IMR-90 (cell line): ENCODE measurements at regions not wholly inside any gene's neighbourhood (a gene's known extent, or its start where the extent isn't known, plus 50 kb on each side); places are given as distances from the start of the nearest gene placed in this dataset.

Experiments used
- ATAC-seq: fragments of 200-7000 bp; cut with Tn5 transposase; 2 replicates; pipeline ENCODE4 v1.9.1; 2020; ENCODE audit warnings: low read depth, mild to moderate bottlenecking, moderate library complexity
- BruUV-seq: library from RNA; stranded (reverse); fragments of 400-500 nt; replicated peaks from 2 replicates; lab custom pipeline; 2021; lab: Mats Ljungman, UMichigan
- CTCF ChIA-PET: fragments of 300-600 bp; formaldehyde crosslinking; extraction: SDS; loops from one replicate; lab custom pipeline; 2021; ENCODE audit warnings: antibody characterized with exemption; lab: Yijun Ruan, JAX
- POLR2A ChIA-PET: fragments of 300-600 bp; sonication (Branson Sonifier 250); formaldehyde crosslinking; loops from one replicate; lab custom pipeline; 2022; ENCODE audit warnings: antibody characterized with exemption; ENCODE audit not compliant: unreplicated experiment; lab: Charles Lee
- DNase-seq: peaks from one replicate; pipeline ENCODE4 v3.0.0; 2013
- H2AFZ ChIP-seq: replicated peaks from 2 replicates; pipeline ENCODE3; 2013; ENCODE audit warnings: low read length, mild to moderate bottlenecking; ENCODE audit not compliant: poor library complexity
- H2AK5ac ChIP-seq: 2 replicates; pipeline ENCODE4 v1.6.1; 2013; ENCODE audit warnings: low read depth, low read length, inconsistent platforms
- H2AK9ac ChIP-seq: replicated peaks from 2 replicates; pipeline ENCODE3; 2013; ENCODE audit warnings: mild to moderate bottlenecking, low read depth, low read length, moderate library complexity; ENCODE audit not compliant: poor library complexity
- H2BK120ac ChIP-seq: 2 replicates; pipeline ENCODE4 v1.6.1; 2013; ENCODE audit warnings: low read depth, low read length, inconsistent platforms
- H2BK15ac ChIP-seq: 3 replicates; pipeline ENCODE4 v1.6.1; 2013; ENCODE audit warnings: low read depth, low read length, inconsistent platforms
- H2BK20ac ChIP-seq: 2 replicates; pipeline ENCODE4 v1.6.1; 2013; ENCODE audit warnings: low read depth, mild to moderate bottlenecking, inconsistent platforms, low read length, moderate library complexity
- H2BK5ac ChIP-seq: 2 replicates; pipeline ENCODE4 v1.6.1; 2013; ENCODE audit warnings: mild to moderate bottlenecking, low read depth, low read length, inconsistent platforms; ENCODE audit not compliant: poor library complexity, severe bottlenecking
- H3K14ac ChIP-seq: replicated peaks from 2 replicates; pipeline ENCODE4 v1.6.1; 2013; ENCODE audit warnings: low read depth, low read length, inconsistent platforms
- H3K18ac ChIP-seq: 2 replicates; pipeline ENCODE4 v1.6.1; 2013; ENCODE audit warnings: low read depth, low read length, control low read depth
- H3K23ac ChIP-seq: 2 replicates; pipeline ENCODE4 v1.6.1; 2013; ENCODE audit warnings: low read depth, low read length, inconsistent platforms
- H3K27ac ChIP-seq: 2 replicates; pipeline ENCODE4 v1.5.1; 2013; ENCODE audit warnings: mild to moderate bottlenecking, control low read depth, low read length; ENCODE audit not compliant: insufficient read depth
- H3K27me3 ChIP-seq: 2 replicates; pipeline ENCODE4 v1.6.1; 2013; ENCODE audit warnings: low read length; ENCODE audit not compliant: control insufficient read depth, insufficient read depth
- H3K36me3 ChIP-seq: 2 replicates; pipeline ENCODE4 v1.6.1; 2013; ENCODE audit warnings: low read length, mixed read lengths; ENCODE audit not compliant: control insufficient read depth, insufficient read depth
- H3K4ac ChIP-seq: 2 replicates; pipeline ENCODE4 v1.6.1; 2013; ENCODE audit warnings: low read depth, low read length, inconsistent platforms
- H3K4me1 ChIP-seq: 2 replicates; pipeline ENCODE4 v1.6.1; 2013; ENCODE audit warnings: low read length, mixed read lengths; ENCODE audit not compliant: control insufficient read depth, insufficient read depth
- H3K4me2 ChIP-seq: 2 replicates; pipeline ENCODE4 v1.6.1; 2013; ENCODE audit warnings: low read depth, mild to moderate bottlenecking, control low read depth, low read length, moderate library complexity
- H3K4me3 ChIP-seq: 2 replicates; pipeline ENCODE4 v1.5.1; 2013; ENCODE audit warnings: low read depth, mild to moderate bottlenecking, control low read depth, low read length, moderate library complexity; ENCODE audit not compliant: insufficient read depth
- H3K56ac ChIP-seq: 2 replicates; pipeline ENCODE4 v1.6.1; 2013; ENCODE audit warnings: low read length, inconsistent platforms; ENCODE audit not compliant: insufficient read depth; ENCODE audit errors: extremely low read depth
- H3K79me1 ChIP-seq, 2 experiments: 2 replicates each; pipeline ENCODE4 v1.6.1; 2013; ENCODE audit warnings: low read length in 2 of 2, inconsistent platforms in 1 of 2, low read depth in 1 of 2
- H3K9ac ChIP-seq: 2 replicates; pipeline ENCODE4 v1.6.1; 2013; ENCODE audit warnings: low read depth, low read length, control low read depth
- H3K9me1 ChIP-seq: 2 replicates; pipeline ENCODE4 v1.6.1; 2013; ENCODE audit warnings: low read length, inconsistent platforms; ENCODE audit not compliant: insufficient read depth
- H3K9me3 ChIP-seq: 2 replicates; pipeline ENCODE4 v1.6.1; 2013; ENCODE audit warnings: low read length; ENCODE audit not compliant: control insufficient read depth, insufficient read depth
- H4K20me1 ChIP-seq: 2 replicates; pipeline ENCODE4 v1.6.1; 2013; ENCODE audit warnings: low read length, inconsistent platforms; ENCODE audit not compliant: insufficient read depth
- H4K5ac ChIP-seq: 2 replicates; pipeline ENCODE4 v1.6.1; 2013; ENCODE audit warnings: mild to moderate bottlenecking, low read depth, low read length, control low read depth
- H4K8ac ChIP-seq, 2 experiments: 2 replicates each; pipeline ENCODE4 v1.6.1; 2013; ENCODE audit warnings: low read depth in 2 of 2, low read length in 2 of 2, control low read depth in 1 of 2, inconsistent platforms in 1 of 2
- H4K91ac ChIP-seq: 2 replicates; pipeline ENCODE4 v1.6.1; 2013; ENCODE audit warnings: low read depth, low read length, inconsistent platforms; ENCODE audit not compliant: insufficient read depth
- BHLHE40 ChIP-seq: fragments of 150-350 bp; IDR thresholded peaks from 2 replicates; pipeline ENCODE4 v1.6.1; 2016; ENCODE audit warnings: mild to moderate bottlenecking, low read depth, low read length
- CHD1 ChIP-seq: IDR thresholded peaks from 2 replicates; pipeline ENCODE4 v1.6.1; 2012; ENCODE audit warnings: low read depth, low read length, improper control_type of control experiment
- ELK1 ChIP-seq: fragments of 150-350 bp; IDR thresholded peaks from 2 replicates; pipeline ENCODE4 v1.6.1; 2016; ENCODE audit warnings: low read depth, mild to moderate bottlenecking, low read length, moderate library complexity, borderline replicate concordance
- USF2 ChIP-seq: fragments of 150-350 bp; IDR thresholded peaks from 2 replicates; pipeline ENCODE4 v1.6.1; 2017; ENCODE audit warnings: mild to moderate bottlenecking, antibody characterized with exemption, low read length, low read depth
- WGBS, 2 experiments: methylation state at CpG; one replicate each; pipeline versions ENCODE4 v1.1.5 to v1.1.7; 2013; ENCODE audit warnings: missing lambda C conversion rate in 2 of 2; ENCODE audit not compliant: insufficient read length in 1 of 2; ENCODE audit errors: extremely low coverage in 2 of 2; 5-methylcytosine and 5-hydroxymethylcytosine counted together
- dilution Hi-C: fragments of 300-500 bp; cut with HindIII; formaldehyde crosslinking; loops from one replicate; pipeline ENCODE4 v1.14.3; 2018; ENCODE audit warnings: low sequenced_read_pairs; ENCODE audit not compliant: unreplicated experiment
- in situ Hi-C: fragments of 300-500 bp; cut with MboI; formaldehyde crosslinking; loops from 3 replicates; pipeline ENCODE4 v1.14.3; 2019; ENCODE audit warnings: low sequenced_read_pairs, inconsistent platforms, mixed read lengths
- intact Hi-C: fragments of 100-400 bp; cut with micrococcal nuclease; formaldehyde crosslinking; loops from 2 replicates; pipeline ENCODE4 v1.10.0; 2022

GRCh38 chr21:16258844-16259611 lies 529.2 kb downstream of the USP25 start:
- H4K20me1 ChIP-seq = no peaks in the 10 kb centered on the region

More at GRCh38 chr21:16258844-16259611, 529.2 kb downstream of the USP25 start:
- BruUV-seq = no TSS peak
- H2BK120ac ChIP-seq = no peak overlapping the region
- no peak overlapping the region for H4K8ac ChIP-seq
- ChIA-PET CTCF (no interaction called here), POLR2A (no interaction called here)
- TF ChIP-seq USF2 (no peak), BHLHE40 (no peak), ELK1 (no peak), CHD1 (no peak)
- H3K18ac ChIP-seq = no peak overlapping the region
- in situ Hi-C loops (no loop called here), dilution Hi-C loops (no loop called here), intact Hi-C loops (loop anchor here (5.0 kb wide), 2 partner anchors 257 to 1887 kb away; no protein-coding TSS in a partner anchor)
- H2AK9ac ChIP-seq = no peak overlapping the region
- H3K27ac ChIP-seq = no peak overlapping the region
- 50% methylated on average over 1 of the region's 7 CpGs; no CpG with 5 or more reads in 1 of the 2 experiments for WGBS, 2 experiments
- H4K5ac ChIP-seq = no peak overlapping the region
- no peaks in the 10 kb centered on the region for H3K79me1 ChIP-seq
- no peak overlapping the region for H3K14ac ChIP-seq
- H3K23ac ChIP-seq = no peak overlapping the region
- H2AFZ ChIP-seq = no peak overlapping the region
- H3K27me3 ChIP-seq = no peaks in the 10 kb centered on the region
- H3K36me3 ChIP-seq = no peaks in the 10 kb centered on the region
- no peak overlapping the region for H3K4me2 ChIP-seq
- no peak overlapping the region for H3K9ac ChIP-seq
- ATAC-seq (no peak), DNase-seq (no peak)
- H3K4me1 ChIP-seq = no peaks in the 10 kb centered on the region
- no peak overlapping the region for H2BK15ac ChIP-seq
- no peak overlapping the region for H3K4me3 ChIP-seq
- H3K56ac ChIP-seq = no peak overlapping the region
- H3K9me3 ChIP-seq = no peaks in the 10 kb centered on the region
- H3K9me1 ChIP-seq = no peaks in the 10 kb centered on the region
- no peak overlapping the region for H2BK5ac ChIP-seq
- no peak overlapping the region for H2AK5ac ChIP-seq
- no peak overlapping the region for H2BK20ac ChIP-seq
- H4K91ac ChIP-seq = no peak overlapping the region
- H3K4ac ChIP-seq = no peak overlapping the region
